Ovary (tissue), 7 donors: ENCODE measurements at regions not wholly inside any gene's neighbourhood (a gene's known extent, or its start where the extent isn't known, plus 50 kb on each side); places are given as distances from the start of the nearest gene placed in this dataset.

Experiments
- DNase-seq, 5 donors: peaks; one replicate each; pipeline ENCODE4 v3.0.0-alpha.2; 2019 to 2020
- H3K27ac ChIP-seq, 2 donors: fragments of 200-600 bp; one replicate each; pipeline versions ENCODE4 v1.5.1 to v1.8.0; 2019 to 2022
- H3K27me3 ChIP-seq: fragments of 200-600 bp; one replicate; pipeline ENCODE4 v1.8.0; 2022
- H3K36me3 ChIP-seq: fragments of 200-600 bp; sonication (generic); one replicate; pipeline ENCODE4 v1.5.1; 2019
- H3K4me1 ChIP-seq: one replicate; pipeline ENCODE4 v1.8.1; 2013; ENCODE audit warnings: mild to moderate bottlenecking, moderate library complexity; ENCODE audit not compliant: insufficient read depth
- H3K4me3 ChIP-seq: fragments of 200-600 bp; sonication (generic); one replicate; pipeline ENCODE4 v1.5.1; 2017
- H3K9me3 ChIP-seq, 2 donors: fragments of 200-600 bp in 1 of 2; sonication (generic) in 1 of 2; one replicate each; pipeline versions ENCODE4 v1.5.1 to v1.8.1; 2013 to 2019; ENCODE audit warnings: mild to moderate bottlenecking in 1 of 2, moderate library complexity in 1 of 2
- EP300 ChIP-seq: sonication (generic); formaldehyde crosslinking; IDR thresholded peaks from one replicate; pipeline ENCODE4 v1.6.1; 2017; ENCODE audit warnings: antibody characterized with exemption
- POLR2A ChIP-seq: fragments of 450-650 bp; IDR thresholded peaks from one replicate; pipeline ENCODE4 v1.6.1; 2017; ENCODE audit warnings: antibody characterized with exemption, mild to moderate bottlenecking, moderate library complexity
- WGBS, 3 donors: extraction: QIAGEN DNeasy Blood & Tissue Kit in 1 of 3; methylation state at CpG; one replicate each; pipeline versions ENCODE4 v1.1.5 to v1.1.7; 2013 to 2017; 5-methylcytosine and 5-hydroxymethylcytosine counted together
- intact Hi-C, 4 donors: fragments of 100-400 bp; cut with DNase I; formaldehyde crosslinking; loops; one replicate each; pipeline versions ENCODE4 v1.11.0 to v1.15.1; 2022 to 2023
- TF ChIP-seq, protein P1 (sequence below), 3 donors: fragments of 450-650 bp in 2 of 3; fragments of 200-600 bp in 1 of 3; IDR thresholded peaks; one replicate each; pipeline versions ENCODE4 v1.5.1 to v1.8.0; 2016 to 2022; ENCODE audit warnings: antibody characterized with exemption in 3 of 3, mild to moderate bottlenecking in 1 of 3
- donor health status: DM: no; HTN: no; CAD: no; lungs with moderate emphysema.
- donor health status: DM: no; HTN: no; CAD: no.
- donor health status: Bipolar disorder and iron deficiency.
- donor health status: DM: no; HTN: no; CAD: no.
- donor health status: DM: yes; HTN: yes; CAD: no.

DNA sequence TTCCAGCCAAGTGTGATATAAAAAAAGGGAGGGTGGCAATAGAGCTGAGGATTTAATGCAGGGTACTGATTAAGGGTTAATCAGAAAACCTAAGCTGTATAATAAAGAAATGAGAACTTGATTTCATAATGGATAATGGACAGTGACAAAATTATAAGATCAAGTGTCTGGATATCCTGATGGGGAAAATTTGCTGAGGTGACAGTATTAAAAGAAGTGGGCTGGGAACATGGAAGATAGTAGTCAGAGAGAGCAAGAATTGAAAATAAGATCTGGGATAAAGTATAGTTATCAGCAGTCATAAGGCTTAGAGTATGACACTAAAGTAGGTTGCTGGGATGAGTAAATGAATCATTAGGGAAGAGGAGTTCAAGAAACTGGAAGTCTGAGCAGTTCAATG lies 627.3 kb upstream of the RGS18 start:
- no peak for TF ChIP-seq POLR2A
- no peak for TF ChIP-seq EP300
- TF ChIP-seq, protein P1, sequence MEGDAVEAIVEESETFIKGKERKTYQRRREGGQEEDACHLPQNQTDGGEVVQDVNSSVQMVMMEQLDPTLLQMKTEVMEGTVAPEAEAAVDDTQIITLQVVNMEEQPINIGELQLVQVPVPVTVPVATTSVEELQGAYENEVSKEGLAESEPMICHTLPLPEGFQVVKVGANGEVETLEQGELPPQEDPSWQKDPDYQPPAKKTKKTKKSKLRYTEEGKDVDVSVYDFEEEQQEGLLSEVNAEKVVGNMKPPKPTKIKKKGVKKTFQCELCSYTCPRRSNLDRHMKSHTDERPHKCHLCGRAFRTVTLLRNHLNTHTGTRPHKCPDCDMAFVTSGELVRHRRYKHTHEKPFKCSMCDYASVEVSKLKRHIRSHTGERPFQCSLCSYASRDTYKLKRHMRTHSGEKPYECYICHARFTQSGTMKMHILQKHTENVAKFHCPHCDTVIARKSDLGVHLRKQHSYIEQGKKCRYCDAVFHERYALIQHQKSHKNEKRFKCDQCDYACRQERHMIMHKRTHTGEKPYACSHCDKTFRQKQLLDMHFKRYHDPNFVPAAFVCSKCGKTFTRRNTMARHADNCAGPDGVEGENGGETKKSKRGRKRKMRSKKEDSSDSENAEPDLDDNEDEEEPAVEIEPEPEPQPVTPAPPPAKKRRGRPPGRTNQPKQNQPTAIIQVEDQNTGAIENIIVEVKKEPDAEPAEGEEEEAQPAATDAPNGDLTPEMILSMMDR (IDR thresholded peaks at IDR 0.05): no peak
- Histone ChIP-seq H3K4me1 (no peaks in the 10 kb centered on the region), H3K36me3 (no peaks in the 10 kb centered on the region), H3K9me3 (no peaks in the 10 kb centered on the region), H3K4me3 (no peak overlapping the region), H3K27me3 (no peaks in the 10 kb centered on the region), H3K27ac (no peak overlapping the region)
- DNase-seq: no peak
- intact Hi-C loops: no loop called here

DNA sequence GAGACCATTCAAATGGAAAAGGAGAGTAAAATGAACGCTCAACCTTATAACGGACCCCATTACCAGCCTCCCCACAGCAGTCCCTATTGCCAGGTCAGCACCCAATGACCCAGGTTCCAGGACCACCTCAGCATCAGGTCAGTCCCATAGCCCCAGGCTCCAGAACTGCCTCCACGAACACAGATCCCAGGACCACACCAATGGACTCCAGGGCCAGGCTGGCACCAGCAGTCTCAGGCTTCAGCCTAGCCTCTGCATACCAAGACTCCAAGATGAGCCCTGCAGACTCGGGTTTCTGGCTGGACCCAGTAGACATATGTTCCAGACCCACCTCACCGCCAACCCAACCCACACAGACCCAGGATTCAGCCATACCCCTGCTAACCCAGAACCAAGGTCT lies 625.0 kb upstream of the RGS18 start:
- 92 to 94% (median 93%) methylated on average over 5 of the region's 5 CpGs for WGBS, 3 donors
- no peak for TF ChIP-seq POLR2A
- no peaks in the 10 kb centered on the region for H3K36me3 ChIP-seq

DNA sequence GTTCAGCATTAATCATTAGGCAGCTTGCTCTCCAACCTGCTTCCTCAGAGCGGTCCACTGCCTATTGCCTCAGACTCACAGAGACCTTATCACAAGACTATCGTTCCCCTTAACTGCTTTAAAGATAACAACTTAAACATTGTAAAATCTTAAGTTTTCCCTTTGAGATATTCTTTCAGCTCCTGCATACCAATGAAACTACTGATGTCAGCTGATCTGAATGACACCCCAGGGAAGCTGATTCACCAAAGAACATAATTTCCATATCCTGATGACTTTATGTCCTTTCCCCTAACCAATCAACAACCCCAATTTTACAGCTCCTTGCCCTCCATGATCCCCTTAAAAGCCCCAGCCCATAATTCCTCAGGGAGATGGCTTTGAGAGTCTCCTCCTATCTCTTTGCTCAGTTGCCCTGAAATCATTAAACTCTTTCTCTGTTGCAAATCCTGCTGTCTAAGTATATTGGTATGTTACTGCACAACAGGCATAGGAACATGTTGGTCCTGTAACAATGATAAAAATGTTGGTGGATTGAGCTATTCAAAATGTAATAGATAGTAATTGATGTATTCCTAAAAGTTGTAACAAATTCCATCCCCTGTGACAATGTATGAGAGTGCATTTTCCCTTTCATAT lies 621.4 kb upstream of the RGS18 start:
- WGBS, 3 donors: 74 to 77% (median 76%) methylated on average over 2 of the region's 2 CpGs
- H3K4me3 ChIP-seq: no peak overlapping the region
- H3K36me3 ChIP-seq: no peaks in the 10 kb centered on the region
- intact Hi-C loops: no loop called here
- TF ChIP-seq, protein P1 (IDR thresholded peaks at IDR 0.05): no peak
- TF ChIP-seq POLR2A (no peak), EP300 (no peak)
- H3K9me3 ChIP-seq: no peaks in the 10 kb centered on the region
- DNase-seq: no peak
- no peak overlapping the region for H3K27ac ChIP-seq
- H3K27me3 ChIP-seq: no peaks in the 10 kb centered on the region
- H3K4me1 ChIP-seq: no peaks in the 10 kb centered on the region

More for the DNA sequence above, 625.0 kb upstream of the RGS18 start:
- Histone ChIP-seq H3K27ac (no peak overlapping the region), H3K4me3 (no peak overlapping the region), H3K4me1 (no peaks in the 10 kb centered on the region), H3K9me3 (no peaks in the 10 kb centered on the region), H3K27me3 (no peaks in the 10 kb centered on the region)
- intact Hi-C loops: no loop called here
- DNase-seq: no peak

DNA sequence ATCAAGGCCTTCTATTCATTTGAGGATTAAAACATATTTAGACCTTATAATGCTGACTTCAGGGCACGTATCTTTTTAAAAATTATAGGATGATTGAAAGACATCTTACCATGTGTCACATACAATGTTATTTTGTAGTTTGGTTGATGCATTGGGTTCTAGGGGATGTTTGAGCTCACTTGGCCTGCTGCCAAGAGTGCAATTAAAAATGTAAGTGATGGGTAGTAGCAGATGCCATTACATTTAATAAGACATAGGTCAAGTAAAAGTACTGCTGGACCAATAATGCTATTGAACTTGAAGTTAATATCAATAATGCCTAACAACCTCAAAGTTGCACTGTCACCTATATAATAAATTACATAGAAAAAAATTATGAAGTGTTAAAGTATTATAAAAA lies 616.5 kb upstream of the RGS18 start:
- Histone ChIP-seq H3K27me3 (no peaks in the 10 kb centered on the region), H3K9me3 (no peaks in the 10 kb centered on the region), H3K36me3 (no peaks in the 10 kb centered on the region), H3K4me3 (no peak overlapping the region), H3K27ac (no peak overlapping the region), H3K4me1 (no peaks in the 10 kb centered on the region)
- intact Hi-C loops: no loop called here
- no peak for DNase-seq
- TF ChIP-seq, protein P1 (IDR thresholded peaks at IDR 0.05): no peak
- TF ChIP-seq POLR2A (no peak), EP300 (no peak)
- WGBS, 3 donors: 89 to 93% (median 93%) methylated on average over 1 of the region's 1 CpG

DNA sequence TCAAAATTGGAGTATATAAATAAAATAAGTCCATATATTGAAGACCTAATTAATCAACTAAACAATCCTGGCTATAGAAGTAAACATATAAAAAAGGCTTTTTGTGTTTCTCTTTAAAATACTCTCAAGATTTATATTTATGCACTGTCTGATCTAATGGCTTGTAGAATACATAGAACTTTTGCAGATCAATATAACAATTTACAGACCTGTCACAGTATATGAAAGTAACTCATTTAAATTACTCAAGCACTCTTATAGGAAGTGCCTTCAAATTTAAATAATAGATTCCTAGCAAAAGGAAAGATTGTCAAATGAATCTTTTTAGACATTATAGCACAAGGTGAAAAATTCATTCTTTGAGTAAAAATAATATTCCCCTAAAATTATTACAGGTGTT lies 615.8 kb upstream of the RGS18 start:
- Histone ChIP-seq H3K4me1 (no peaks in the 10 kb centered on the region), H3K36me3 (no peaks in the 10 kb centered on the region), H3K27me3 (no peaks in the 10 kb centered on the region), H3K9me3 (no peaks in the 10 kb centered on the region), H3K27ac (no peak overlapping the region), H3K4me3 (no peak overlapping the region)
- DNase-seq: no peak
- intact Hi-C loops: no loop called here
- TF ChIP-seq EP300 (no peak), POLR2A (no peak)
- TF ChIP-seq, protein P1 (IDR thresholded peaks at IDR 0.05): no peak
